ENCODE measurements at regions not wholly inside any gene's neighbourhood (a gene's known extent, or its start where the extent isn't known, plus 50 kb on each side); places are given as distances from the start of the nearest gene placed in this dataset.

DNA sequence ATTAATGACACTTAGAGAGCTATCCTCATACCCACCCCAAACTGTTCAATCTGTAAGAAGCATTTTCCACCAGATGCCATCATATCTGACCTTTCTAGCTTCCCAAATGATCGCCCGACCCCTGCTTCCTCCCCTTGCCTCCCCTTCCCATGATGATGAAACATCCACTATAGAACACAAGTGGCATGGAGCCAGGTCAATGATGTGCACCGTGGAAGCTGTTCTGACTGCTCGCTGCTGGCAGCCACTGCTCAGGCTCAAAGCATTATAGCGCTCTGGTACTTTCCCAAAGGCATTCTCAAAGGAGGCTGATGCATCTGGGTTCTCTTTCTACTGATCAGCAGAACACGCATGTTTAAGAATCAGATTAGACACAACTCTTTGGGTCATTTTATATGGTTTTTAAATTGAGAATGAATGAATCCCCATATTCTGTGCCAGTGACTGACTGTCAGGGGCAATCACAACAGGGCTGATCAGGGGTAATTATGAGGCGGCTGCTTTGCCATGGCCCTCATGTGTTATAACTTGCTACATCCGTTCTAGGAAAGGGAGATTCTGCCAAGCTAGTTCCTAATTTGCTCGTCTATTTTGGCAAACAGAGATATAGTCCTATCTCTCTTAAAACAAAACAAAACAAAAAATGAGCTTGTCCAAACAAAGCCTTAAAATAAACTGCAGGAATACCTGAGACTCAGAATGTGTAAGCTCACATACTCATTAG is 343.7 kb downstream of the ENC1 start:
- no peaks in the 10 kb centered on the region for H4K20me1 ChIP-seq (ENCODE audit: control insufficient read depth, insufficient read depth)
- RAD21 ChIA-PET (ENCODE audit: unreplicated experiment): no interaction called here
- intact Hi-C loops (cut with micrococcal nuclease; ENCODE audit: unreplicated experiment) (loop anchor here (10.0 kb wide), 1 partner anchor 348 kb away; the partner anchor contains the start of gene ENC1), in situ Hi-C loops (cut with MboI) (no loop called here)
- H3K27me3 ChIP-seq (replicated peaks in 1 of 2; ENCODE audit: control insufficient read depth in 2 of 2, insufficient read depth in 2 of 2, low read length in 1 of 2): no peaks in the 10 kb centered on the region
- no peak for FAIRE-seq
- no peak overlapping the region for H3K27ac ChIP-seq (ENCODE audit: control insufficient read depth, insufficient read depth)
- peak; percentile 50 for ATAC-seq
- no peak overlapping the region for H3K4me3 ChIP-seq
- WGBS (ENCODE audit: insufficient coverage, insufficient replicate concordance, low lambda C conversion rate, missing lambda C conversion rate): 44% methylated on average over 9 of the region's 9 CpGs
- POLR2A ChIA-PET: no interaction called here
- peaks cover 13% of the 10 kb centered on the region for H3K4me1 ChIP-seq (ENCODE audit: control insufficient read depth, insufficient read depth, low read length)
- no peak overlapping the region for H3K9ac ChIP-seq (ENCODE audit: control insufficient read depth, insufficient read depth, low read length)
- no peak for TF ChIP-seq TCF3 (IDR thresholded peaks at IDR 0.05; ENCODE audit: borderline replicate concordance, insufficient read depth, low read depth, low read length)
- TF ChIP-seq MEF2B (IDR thresholded peaks at IDR 0.05; ENCODE audit: partially characterized antibody, poor library complexity, severe bottlenecking): no peak
- TF ChIP-seq EZH2 (IDR thresholded peaks at IDR 0.05; ENCODE audit: borderline replicate concordance, control insufficient read depth, low read depth, low read length): no peak
- TF ChIP-seq NFXL1 (IDR thresholded peaks at IDR 0.05; ENCODE audit: borderline replicate concordance): no peak
- no peak for TF ChIP-seq SIX5 (IDR thresholded peaks at IDR 0.05; ENCODE audit: low read depth, low read length, severe bottlenecking)
- no peak for TF ChIP-seq TARDBP (IDR thresholded peaks at IDR 0.05; ENCODE audit: borderline replicate concordance)
- TF ChIP-seq SREBF1 (IDR thresholded peaks at IDR 0.05; ENCODE audit: low read length): no peak
- TF ChIP-seq, protein P1, sequence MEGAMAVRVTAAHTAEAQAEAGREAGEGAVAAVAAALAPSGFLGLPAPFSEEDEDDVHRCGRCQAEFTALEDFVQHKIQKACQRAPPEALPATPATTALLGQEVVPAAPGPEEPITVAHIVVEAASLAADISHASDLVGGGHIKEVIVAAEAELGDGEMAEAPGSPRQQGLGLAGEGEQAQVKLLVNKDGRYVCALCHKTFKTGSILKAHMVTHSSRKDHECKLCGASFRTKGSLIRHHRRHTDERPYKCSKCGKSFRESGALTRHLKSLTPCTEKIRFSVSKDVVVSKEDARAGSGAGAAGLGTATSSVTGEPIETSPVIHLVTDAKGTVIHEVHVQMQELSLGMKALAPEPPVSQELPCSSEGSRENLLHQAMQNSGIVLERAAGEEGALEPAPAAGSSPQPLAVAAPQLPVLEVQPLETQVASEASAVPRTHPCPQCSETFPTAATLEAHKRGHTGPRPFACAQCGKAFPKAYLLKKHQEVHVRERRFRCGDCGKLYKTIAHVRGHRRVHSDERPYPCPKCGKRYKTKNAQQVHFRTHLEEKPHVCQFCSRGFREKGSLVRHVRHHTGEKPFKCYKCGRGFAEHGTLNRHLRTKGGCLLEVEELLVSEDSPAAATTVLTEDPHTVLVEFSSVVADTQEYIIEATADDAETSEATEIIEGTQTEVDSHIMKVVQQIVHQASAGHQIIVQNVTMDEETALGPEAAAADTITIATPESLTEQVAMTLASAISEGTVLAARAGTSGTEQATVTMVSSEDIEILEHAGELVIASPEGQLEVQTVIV (IDR thresholded peaks at IDR 0.05; ENCODE audit: borderline replicate concordance, partially characterized antibody): no peak
- TF ChIP-seq CREB1 (IDR thresholded peaks at IDR 0.05; ENCODE audit: low read depth): no peak
- TF ChIP-seq ASH2L (IDR thresholded peaks at IDR 0.05; ENCODE audit: borderline replicate concordance, low read depth): no peak
- TF ChIP-seq, protein P2, sequence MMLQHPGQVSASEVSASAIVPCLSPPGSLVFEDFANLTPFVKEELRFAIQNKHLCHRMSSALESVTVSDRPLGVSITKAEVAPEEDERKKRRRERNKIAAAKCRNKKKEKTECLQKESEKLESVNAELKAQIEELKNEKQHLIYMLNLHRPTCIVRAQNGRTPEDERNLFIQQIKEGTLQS (IDR thresholded peaks at IDR 0.05; ENCODE audit: borderline replicate concordance, extremely low read depth, low read depth, low read length): no peak
- no peak for TF ChIP-seq SUPT20H (IDR thresholded peaks at IDR 0.05; ENCODE audit: borderline replicate concordance, control insufficient read depth, low read depth, low read length)
- TF ChIP-seq SMC3 (IDR thresholded peaks at IDR 0.05; ENCODE audit: borderline replicate concordance, low read length): no peak
- no peak for TF ChIP-seq POLR2A (IDR thresholded peaks at IDR 0.05; ENCODE audit: low read depth, low read length)
- H3K36me3 ChIP-seq (ENCODE audit: control insufficient read depth in 2 of 2, insufficient read depth in 2 of 2, low read length in 1 of 2): no peaks in the 10 kb centered on the region
- no peak overlapping the region for H3K4me2 ChIP-seq (ENCODE audit: control insufficient read depth, insufficient read depth)
- no TSS peak for BruUV-seq (replicated peaks)
- no peaks in the 10 kb centered on the region for H3K79me2 ChIP-seq (ENCODE audit: control insufficient read depth, insufficient read depth, low read length)
- SMC1A ChIA-PET (ENCODE audit: uncharacterized antibody, unreplicated experiment): interaction anchor here (1.0 to 2.0 kb wide), 2 partner anchors 9 to 262 kb away, joined by 3 to 6 read pairs; no protein-coding TSS in a partner anchor
- peak; percentile 16 for DNase-seq (ENCODE audit: low read depth, low spot score)
- H2AFZ ChIP-seq (ENCODE audit: control insufficient read depth, low read depth, low read length): no peak overlapping the region
- peaks cover 5% of the 10 kb centered on the region; the same call in 2 of the 3 replicates for H3K9me3 ChIP-seq (replicated peaks; ENCODE audit: control insufficient read depth, insufficient read depth, low read length)
- CTCF ChIA-PET: interaction anchor here (0.8 to 1.4 kb wide), 2 partner anchors 13 to 156 kb away, joined by 3 read pairs; no protein-coding TSS in a partner anchor
